ENCODE measurements at regions not wholly inside any gene's neighbourhood (a gene's known extent, or its start where the extent isn't known, plus 50 kb on each side); places are given as distances from the start of the nearest gene placed in this dataset.

GRCh38 chr4:138298866-138299265 lies 56.7 kb upstream of the SLC7A11 start:
- TF ChIP-seq POLR2AphosphoS5 (IDR thresholded peaks at IDR 0.05; ENCODE audit: borderline replicate concordance, low read depth, low read length): no peak
- no peak for TF ChIP-seq EZH2 (IDR thresholded peaks at IDR 0.05)
- no peak for TF ChIP-seq FOXP2 (optimal IDR thresholded peaks at IDR 0.05; ENCODE audit: control extremely low read depth, extremely low read length, insufficient read depth)
